NOMO-1 treated with dmso at 0.1 percent for 144 hours (cell line): ENCODE measurements at regions not wholly inside any gene's neighbourhood (a gene's known extent, or its start where the extent isn't known, plus 50 kb on each side); places are given as distances from the start of the nearest gene placed in this dataset.

Experiments used
- DNase-seq: peaks from one replicate; lab custom pipeline; 2025; ENCODE audit not compliant: unreplicated experiment; lab: John Stamatoyannopoulos, UW

GRCh38 chr12:24480766-24481449, 468.0 kb downstream of the BCAT1 start:
- DNase-seq, result no peak

GRCh38 chr12:24479131-24479530, 469.8 kb downstream of the BCAT1 start:
- no peak for DNase-seq

- no peak for DNase-seq
These were observed 470.6 kb downstream of the BCAT1 start for GRCh38 chr12:24478254-24478653.

GRCh38 chr12:24476310-24476709, 472.6 kb downstream of the BCAT1 start:
- DNase-seq, result no peak

GRCh38 chr12:24475337-24475736, 473.6 kb downstream of the BCAT1 start:
- no peak for DNase-seq

GRCh38 chr12:24473097-24473496, 475.8 kb downstream of the BCAT1 start:
- DNase-seq, result no peak

- peak; percentile 51 for DNase-seq
These were observed 478.9 kb downstream of the BCAT1 start for GRCh38 chr12:24470050-24470449.

- DNase-seq, result no peak
These were observed 479.8 kb downstream of the BCAT1 start for GRCh38 chr12:24469089-24469488.

GRCh38 chr12:24467226-24467625, 481.7 kb downstream of the BCAT1 start:
- DNase-seq, result peak; percentile 28

- no peak for DNase-seq
These were observed 485.5 kb downstream of the BCAT1 start for GRCh38 chr12:24463375-24463774.

- DNase-seq, result no peak
These were observed 486.0 kb downstream of the BCAT1 start for GRCh38 chr12:24462946-24463345.

GRCh38 chr12:24460506-24460905, 488.4 kb downstream of the BCAT1 start:
- no peak for DNase-seq

- no peak for DNase-seq
These were observed 488.8 kb downstream of the BCAT1 start for GRCh38 chr12:24460099-24460498.

GRCh38 chr12:24455811-24456210, 493.1 kb downstream of the BCAT1 start:
- DNase-seq, result no peak

GRCh38 chr12:24447678-24448077, 498.2 kb upstream of the SOX5 start:
- no peak for DNase-seq

- DNase-seq, result no peak
These were observed 496.8 kb upstream of the SOX5 start for GRCh38 chr12:24446287-24446686.

GRCh38 chr12:24444634-24445033, 495.2 kb upstream of the SOX5 start:
- DNase-seq, result no peak

- DNase-seq, result no peak
These were observed 492.0 kb upstream of the SOX5 start for GRCh38 chr12:24441458-24441857.

GRCh38 chr12:24436667-24437066, 487.2 kb upstream of the SOX5 start:
- no peak for DNase-seq

- no peak for DNase-seq
These were observed 482.4 kb upstream of the SOX5 start for GRCh38 chr12:24431872-24432271.

GRCh38 chr12:24427776-24428175, 478.3 kb upstream of the SOX5 start:
- no peak for DNase-seq

- DNase-seq, result no peak
These were observed 476.1 kb upstream of the SOX5 start for GRCh38 chr12:24425601-24425970.

GRCh38 chr12:24424889-24425600, 475.6 kb upstream of the SOX5 start:
- no peak for DNase-seq
